B cell (primary cell): ENCODE measurements at regions not wholly inside any gene's neighbourhood (a gene's known extent, or its start where the extent isn't known, plus 50 kb on each side); places are given as distances from the start of the nearest gene placed in this dataset.
"Not testable (repeated sequence)": the region's sequence is repeated elsewhere in the genome, so short reads cannot be mapped to it uniquely, and the experiment has no call there.

Experiments
- CTCF ChIP-seq: fragments of 200-600 bp; IDR thresholded peaks from one replicate; pipeline ENCODE4 v1.8.0; 2022; ENCODE audit warnings: antibody characterized with exemption, mild to moderate bottlenecking
- EZH2 ChIP-seq: IDR thresholded peaks from 2 replicates; pipeline ENCODE4 v1.6.1; 2012; ENCODE audit warnings: borderline replicate concordance, low read depth, mild to moderate bottlenecking, moderate library complexity, low read length; ENCODE audit not compliant: insufficient read depth, poor library complexity, severe bottlenecking

- TF ChIP-seq CTCF, EZH2: not testable (repeated sequence)
Measured at GRCh38 chr5:12576953-12577352, 672.7 kb upstream of the CTNND2 start.
